ENCODE measurements at regions not wholly inside any gene's neighbourhood (a gene's known extent, or its start where the extent isn't known, plus 50 kb on each side); places are given as distances from the start of the nearest gene placed in this dataset.

GRCh38 chr6:134706806-134707205 lies 243.1 kb downstream of the ALDH8A1 start:
- DNase-seq, result no peak

- no peak for DNase-seq
Observed at GRCh38 chr6:134706153-134706552, 243.7 kb downstream of the ALDH8A1 start.

GRCh38 chr6:134703206-134703605 lies 246.7 kb downstream of the ALDH8A1 start:
- DNase-seq, result no peak

- DNase-seq, result no peak
Observed at GRCh38 chr6:134702279-134702678, 247.6 kb downstream of the ALDH8A1 start.

GRCh38 chr6:134701301-134701700 lies 248.6 kb downstream of the ALDH8A1 start:
- no peak for DNase-seq

- DNase-seq, result no peak
Observed at GRCh38 chr6:134698228-134698627, 251.7 kb downstream of the ALDH8A1 start.

GRCh38 chr6:134692008-134692407 lies 257.9 kb downstream of the ALDH8A1 start:
- no peak for DNase-seq

GRCh38 chr6:134691180-134691579 lies 258.7 kb downstream of the ALDH8A1 start:
- no peak for DNase-seq

- DNase-seq, result no peak
Observed at GRCh38 chr6:134690048-134690447, 259.9 kb downstream of the ALDH8A1 start.

- DNase-seq, result no peak
Observed at GRCh38 chr6:134689641-134690040, 260.3 kb downstream of the ALDH8A1 start.

- no peak for DNase-seq
Observed at GRCh38 chr6:134689177-134689576, 260.7 kb downstream of the ALDH8A1 start.

GRCh38 chr6:134686071-134686470 lies 263.8 kb downstream of the ALDH8A1 start:
- DNase-seq, result no peak

- no peak for DNase-seq
Observed at GRCh38 chr6:134684423-134684795, 265.5 kb downstream of the ALDH8A1 start.

GRCh38 chr6:134683783-134684422 lies 266.0 kb downstream of the ALDH8A1 start:
- no peak for DNase-seq

GRCh38 chr6:134680433-134680832 lies 269.5 kb downstream of the ALDH8A1 start:
- no peak for DNase-seq

- no peak for DNase-seq
Observed at GRCh38 chr6:134680021-134680420, 269.9 kb downstream of the ALDH8A1 start.

- DNase-seq, result no peak
Observed at GRCh38 chr6:134678436-134678889, 271.4 kb downstream of the ALDH8A1 start.

GRCh38 chr6:134676307-134677281 lies 273.3 kb downstream of the ALDH8A1 start:
- DNase-seq, result no peak

- no peak for DNase-seq
Observed at GRCh38 chr6:134675110-134676054, 274.5 kb downstream of the ALDH8A1 start.

- DNase-seq, result no peak
Observed at GRCh38 chr6:134674562-134674961, 275.3 kb downstream of the ALDH8A1 start.

- DNase-seq, result no peak
Observed at GRCh38 chr6:134669485-134669884, 280.4 kb downstream of the ALDH8A1 start.

- DNase-seq, result no peak
Observed at GRCh38 chr6:134667111-134667510, 282.8 kb downstream of the ALDH8A1 start.

GRCh38 chr6:134666125-134666524 lies 283.8 kb downstream of the ALDH8A1 start:
- no peak for DNase-seq
